WTC11 (cell line): ENCODE measurements at regions not wholly inside any gene's neighbourhood (a gene's known extent, or its start where the extent isn't known, plus 50 kb on each side); places are given as distances from the start of the nearest gene placed in this dataset.

Experiments used
- ATAC-seq: fragments of 200-7000 bp; cut with Tn5 transposase; 2 replicates; pipeline ENCODE4 v1.10.0; 2021; ENCODE audit warnings: mild to moderate bottlenecking, moderate library complexity
- CTCF ChIA-PET: fragments of 300-600 bp; sonication (Branson Sonifier 250); formaldehyde crosslinking; loops from one replicate; lab custom pipeline; 2021; ENCODE audit warnings: antibody characterized with exemption; lab: Charles Lee
- POLR2A ChIA-PET: fragments of 350-600 bp; sonication (Branson Sonifier 250); formaldehyde crosslinking; loops from one replicate; lab custom pipeline; 2021; ENCODE audit warnings: antibody characterized with exemption; lab: Charles Lee
- DNase-seq: peaks from one replicate; pipeline ENCODE4 v3.0.0; 2021; ENCODE audit warnings: low spot score
- H3K27ac Mint-ChIP-seq: 2 replicates; pipeline ENCODE4 v1.8.0; 2021; ENCODE audit warnings: mixed read lengths
- H3K27me3 Mint-ChIP-seq: 2 replicates; pipeline ENCODE4 v1.8.0; 2021; ENCODE audit warnings: low read depth, mild to moderate bottlenecking, moderate library complexity, mixed read lengths
- H3K36me3 Mint-ChIP-seq: 2 replicates; pipeline ENCODE4 v1.8.0; 2021; ENCODE audit warnings: mixed read lengths
- H3K4me1 Mint-ChIP-seq: 2 replicates; pipeline ENCODE4 v1.8.0; 2022; ENCODE audit warnings: mixed read lengths
- H3K4me3 Mint-ChIP-seq: 2 replicates; pipeline ENCODE4 v1.8.0; 2021; ENCODE audit warnings: mild to moderate bottlenecking, moderate library complexity, mixed read lengths
- H3K9me3 Mint-ChIP-seq: 2 replicates; pipeline ENCODE4 v1.8.0; 2021; ENCODE audit warnings: mixed read lengths
- ATF1 ChIP-seq: sonication (generic); formaldehyde crosslinking; IDR thresholded peaks from 2 replicates; pipeline ENCODE4 v1.8.1; 2023; ENCODE audit warnings: mild to moderate bottlenecking, moderate library complexity, missing genetic modification reagents
- ATF6 ChIP-seq: sonication (generic); formaldehyde crosslinking; IDR thresholded peaks from 2 replicates; pipeline ENCODE4 v1.8.1; 2023; ENCODE audit warnings: mild to moderate bottlenecking, missing genetic modification reagents
- CREM ChIP-seq: sonication (generic); formaldehyde crosslinking; IDR thresholded peaks from 2 replicates; pipeline ENCODE4 v1.8.1; 2022; ENCODE audit warnings: mild to moderate bottlenecking, missing genetic modification reagents, moderate library complexity
- EMX1 ChIP-seq: fragments of 250-450 bp; sonication (Bioruptor Pico); IDR thresholded peaks from 2 replicates; pipeline ENCODE4 v1.8.0; 2021; ENCODE audit warnings: mild to moderate bottlenecking
- IRF2 ChIP-seq: sonication (generic); formaldehyde crosslinking; IDR thresholded peaks from 2 replicates; pipeline ENCODE4 v1.8.0; 2022; ENCODE audit warnings: low read depth, missing genetic modification reagents, borderline replicate concordance
- KAT7 ChIP-seq: sonication (generic); formaldehyde crosslinking; IDR thresholded peaks from 2 replicates; pipeline ENCODE4 v1.8.1; 2023; ENCODE audit warnings: missing genetic modification reagents, mild to moderate bottlenecking, borderline replicate concordance
- OVOL2 ChIP-seq: fragments of 250-450 bp; sonication (Bioruptor Pico); IDR thresholded peaks from 2 replicates; pipeline ENCODE4 v1.9.0; 2021; ENCODE audit warnings: mild to moderate bottlenecking, borderline replicate concordance
- RELA ChIP-seq: sonication (generic); formaldehyde crosslinking; IDR thresholded peaks from 2 replicates; pipeline ENCODE4 v1.8.1; 2022; ENCODE audit warnings: missing genetic modification reagents, mild to moderate bottlenecking, borderline replicate concordance
- TEAD1 ChIP-seq: sonication (generic); formaldehyde crosslinking; IDR thresholded peaks from 2 replicates; pipeline ENCODE4 v1.8.0; 2022; ENCODE audit warnings: mild to moderate bottlenecking, missing genetic modification reagents
- TEAD4 ChIP-seq: sonication (generic); formaldehyde crosslinking; IDR thresholded peaks from 2 replicates; pipeline ENCODE4 v1.8.0; 2022; ENCODE audit warnings: mild to moderate bottlenecking, missing genetic modification reagents
- ZNF138 ChIP-seq: sonication (generic); formaldehyde crosslinking; conservative IDR thresholded peaks from 2 replicates; pipeline ENCODE4 v1.8.1; 2022; ENCODE audit warnings: mild to moderate bottlenecking, moderate library complexity, missing genetic modification reagents
- ZNF263 ChIP-seq: sonication (generic); formaldehyde crosslinking; IDR thresholded peaks from 2 replicates; pipeline ENCODE4 v1.8.1; 2022; ENCODE audit warnings: low read depth, mild to moderate bottlenecking, moderate library complexity, missing genetic modification reagents
- ZNF396 ChIP-seq: fragments of 250-450 bp; sonication (Bioruptor Pico); IDR thresholded peaks from 2 replicates; pipeline ENCODE4 v1.8.0; 2021; ENCODE audit warnings: mild to moderate bottlenecking, moderate library complexity, borderline replicate concordance
- ZNF423 ChIP-seq: fragments of 250-450 bp; sonication (Bioruptor Pico); IDR thresholded peaks from 2 replicates; pipeline ENCODE4 v2.1.2; 2022; ENCODE audit warnings: mild to moderate bottlenecking, moderate library complexity
- TF ChIP-seq, protein P1 (sequence below): sonication (generic); formaldehyde crosslinking; conservative IDR thresholded peaks from 2 replicates; pipeline ENCODE4 v1.8.1; 2023; ENCODE audit warnings: mild to moderate bottlenecking, low read depth, missing genetic modification reagents, moderate library complexity
- TF ChIP-seq, protein P2 (sequence below): sonication (generic); formaldehyde crosslinking; IDR thresholded peaks from 2 replicates; pipeline ENCODE4 v1.8.0; 2022; ENCODE audit warnings: mild to moderate bottlenecking, missing genetic modification reagents
- TF ChIP-seq, protein P3 (sequence below): fragments of 250-450 bp; sonication (Bioruptor Pico); IDR thresholded peaks from 2 replicates; pipeline ENCODE4 v1.9.0; 2021; ENCODE audit warnings: mild to moderate bottlenecking, borderline replicate concordance

DNA sequence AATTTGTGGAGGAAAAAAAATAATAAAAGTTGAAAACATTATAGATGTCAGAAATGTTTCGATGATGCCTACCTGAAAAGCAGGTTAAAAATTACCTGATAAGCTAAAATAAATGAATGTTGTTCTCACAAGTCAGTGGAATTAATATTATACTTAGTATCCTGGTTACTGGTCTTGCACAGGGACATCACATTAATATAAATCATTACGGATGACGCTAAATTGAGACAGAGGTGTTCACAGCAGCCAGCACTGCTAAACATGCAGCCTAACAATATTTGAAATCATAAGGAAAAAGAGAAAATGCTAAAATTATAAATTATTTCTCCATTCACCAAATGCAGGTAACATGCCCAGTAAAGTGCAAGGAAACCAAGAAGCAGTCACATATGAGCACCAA is 1130.0 kb downstream of the STPG2 start:
- no peak overlapping the region for H3K27ac Mint-ChIP-seq
- H3K36me3 Mint-ChIP-seq = no peaks in the 10 kb centered on the region
- CTCF ChIA-PET = no interaction called here

DNA sequence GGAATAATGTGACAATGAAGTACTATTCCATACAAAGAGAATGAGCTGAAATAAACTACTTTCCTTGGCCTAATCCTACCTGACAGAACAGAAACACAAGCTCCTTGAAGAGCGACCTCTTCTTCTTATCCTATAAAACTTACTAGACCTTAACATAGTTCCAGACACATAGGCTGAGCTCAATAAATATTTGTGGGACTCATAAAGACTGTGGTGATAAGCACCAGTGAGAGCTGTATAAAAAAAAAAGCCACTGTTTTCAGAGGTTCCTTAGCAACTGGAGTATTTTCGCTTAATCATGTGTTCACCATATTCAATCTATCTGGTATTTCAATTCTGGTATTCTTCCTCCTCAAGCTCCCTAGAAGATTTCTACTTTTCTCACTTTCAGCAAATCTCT is 1129.6 kb downstream of the STPG2 start:
- Mint-ChIP-seq H3K4me1 (peaks cover 7% of the 10 kb centered on the region), H3K27me3 (no peaks in the 10 kb centered on the region), H3K27ac (no peak overlapping the region), H3K4me3 (no peak overlapping the region), H3K36me3 (no peaks in the 10 kb centered on the region), H3K9me3 (no peaks in the 10 kb centered on the region)
- ChIA-PET CTCF (interaction anchor here (0.5 kb wide), 1 partner anchor 631 kb away, joined by 10 read pairs; no protein-coding TSS in a partner anchor), POLR2A (no interaction called here)
- DNase-seq (no peak), ATAC-seq (no peak)
- TF ChIP-seq IRF2 = no peak
- TF ChIP-seq ZNF423 (CRISPR knock-in tag) = no peak
- TF ChIP-seq ATF1 (CRISPR knock-in tag) = no peak
- TF ChIP-seq EMX1 (CRISPR knock-in tag) = no peak
- no peak for TF ChIP-seq KAT7 (CRISPR knock-in tag)
- no peak for TF ChIP-seq ATF6
- no peak for TF ChIP-seq ZNF138 (CRISPR knock-in tag)
- TF ChIP-seq, protein P1, sequence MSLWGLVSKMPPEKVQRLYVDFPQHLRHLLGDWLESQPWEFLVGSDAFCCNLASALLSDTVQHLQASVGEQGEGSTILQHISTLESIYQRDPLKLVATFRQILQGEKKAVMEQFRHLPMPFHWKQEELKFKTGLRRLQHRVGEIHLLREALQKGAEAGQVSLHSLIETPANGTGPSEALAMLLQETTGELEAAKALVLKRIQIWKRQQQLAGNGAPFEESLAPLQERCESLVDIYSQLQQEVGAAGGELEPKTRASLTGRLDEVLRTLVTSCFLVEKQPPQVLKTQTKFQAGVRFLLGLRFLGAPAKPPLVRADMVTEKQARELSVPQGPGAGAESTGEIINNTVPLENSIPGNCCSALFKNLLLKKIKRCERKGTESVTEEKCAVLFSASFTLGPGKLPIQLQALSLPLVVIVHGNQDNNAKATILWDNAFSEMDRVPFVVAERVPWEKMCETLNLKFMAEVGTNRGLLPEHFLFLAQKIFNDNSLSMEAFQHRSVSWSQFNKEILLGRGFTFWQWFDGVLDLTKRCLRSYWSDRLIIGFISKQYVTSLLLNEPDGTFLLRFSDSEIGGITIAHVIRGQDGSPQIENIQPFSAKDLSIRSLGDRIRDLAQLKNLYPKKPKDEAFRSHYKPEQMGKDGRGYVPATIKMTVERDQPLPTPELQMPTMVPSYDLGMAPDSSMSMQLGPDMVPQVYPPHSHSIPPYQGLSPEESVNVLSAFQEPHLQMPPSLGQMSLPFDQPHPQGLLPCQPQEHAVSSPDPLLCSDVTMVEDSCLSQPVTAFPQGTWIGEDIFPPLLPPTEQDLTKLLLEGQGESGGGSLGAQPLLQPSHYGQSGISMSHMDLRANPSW = no peak
- no peak for TF ChIP-seq TEAD4 (CRISPR knock-in tag)

More for the DNA sequence above, 1130.0 kb downstream of the STPG2 start:
- TF ChIP-seq TEAD1 (CRISPR knock-in tag) (no peak), OVOL2 (CRISPR knock-in tag) (no peak), ZNF263 (CRISPR knock-in tag) (no peak), ZNF396 (CRISPR knock-in tag) (no peak), KAT7 (CRISPR knock-in tag) (no peak), RELA (CRISPR knock-in tag) (no peak), CREM (CRISPR knock-in tag) (no peak)
- TF ChIP-seq, protein P2, sequence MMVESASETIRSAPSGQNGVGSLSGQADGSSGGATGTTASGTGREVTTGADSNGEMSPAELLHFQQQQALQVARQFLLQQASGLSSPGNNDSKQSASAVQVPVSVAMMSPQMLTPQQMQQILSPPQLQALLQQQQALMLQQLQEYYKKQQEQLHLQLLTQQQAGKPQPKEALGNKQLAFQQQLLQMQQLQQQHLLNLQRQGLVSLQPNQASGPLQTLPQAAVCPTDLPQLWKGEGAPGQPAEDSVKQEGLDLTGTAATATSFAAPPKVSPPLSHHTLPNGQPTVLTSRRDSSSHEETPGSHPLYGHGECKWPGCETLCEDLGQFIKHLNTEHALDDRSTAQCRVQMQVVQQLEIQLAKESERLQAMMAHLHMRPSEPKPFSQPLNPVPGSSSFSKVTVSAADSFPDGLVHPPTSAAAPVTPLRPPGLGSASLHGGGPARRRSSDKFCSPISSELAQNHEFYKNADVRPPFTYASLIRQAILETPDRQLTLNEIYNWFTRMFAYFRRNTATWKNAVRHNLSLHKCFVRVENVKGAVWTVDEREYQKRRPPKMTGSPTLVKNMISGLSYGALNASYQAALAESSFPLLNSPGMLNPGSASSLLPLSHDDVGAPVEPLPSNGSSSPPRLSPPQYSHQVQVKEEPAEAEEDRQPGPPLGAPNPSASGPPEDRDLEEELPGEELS = no peak
- TF ChIP-seq, protein P3, sequence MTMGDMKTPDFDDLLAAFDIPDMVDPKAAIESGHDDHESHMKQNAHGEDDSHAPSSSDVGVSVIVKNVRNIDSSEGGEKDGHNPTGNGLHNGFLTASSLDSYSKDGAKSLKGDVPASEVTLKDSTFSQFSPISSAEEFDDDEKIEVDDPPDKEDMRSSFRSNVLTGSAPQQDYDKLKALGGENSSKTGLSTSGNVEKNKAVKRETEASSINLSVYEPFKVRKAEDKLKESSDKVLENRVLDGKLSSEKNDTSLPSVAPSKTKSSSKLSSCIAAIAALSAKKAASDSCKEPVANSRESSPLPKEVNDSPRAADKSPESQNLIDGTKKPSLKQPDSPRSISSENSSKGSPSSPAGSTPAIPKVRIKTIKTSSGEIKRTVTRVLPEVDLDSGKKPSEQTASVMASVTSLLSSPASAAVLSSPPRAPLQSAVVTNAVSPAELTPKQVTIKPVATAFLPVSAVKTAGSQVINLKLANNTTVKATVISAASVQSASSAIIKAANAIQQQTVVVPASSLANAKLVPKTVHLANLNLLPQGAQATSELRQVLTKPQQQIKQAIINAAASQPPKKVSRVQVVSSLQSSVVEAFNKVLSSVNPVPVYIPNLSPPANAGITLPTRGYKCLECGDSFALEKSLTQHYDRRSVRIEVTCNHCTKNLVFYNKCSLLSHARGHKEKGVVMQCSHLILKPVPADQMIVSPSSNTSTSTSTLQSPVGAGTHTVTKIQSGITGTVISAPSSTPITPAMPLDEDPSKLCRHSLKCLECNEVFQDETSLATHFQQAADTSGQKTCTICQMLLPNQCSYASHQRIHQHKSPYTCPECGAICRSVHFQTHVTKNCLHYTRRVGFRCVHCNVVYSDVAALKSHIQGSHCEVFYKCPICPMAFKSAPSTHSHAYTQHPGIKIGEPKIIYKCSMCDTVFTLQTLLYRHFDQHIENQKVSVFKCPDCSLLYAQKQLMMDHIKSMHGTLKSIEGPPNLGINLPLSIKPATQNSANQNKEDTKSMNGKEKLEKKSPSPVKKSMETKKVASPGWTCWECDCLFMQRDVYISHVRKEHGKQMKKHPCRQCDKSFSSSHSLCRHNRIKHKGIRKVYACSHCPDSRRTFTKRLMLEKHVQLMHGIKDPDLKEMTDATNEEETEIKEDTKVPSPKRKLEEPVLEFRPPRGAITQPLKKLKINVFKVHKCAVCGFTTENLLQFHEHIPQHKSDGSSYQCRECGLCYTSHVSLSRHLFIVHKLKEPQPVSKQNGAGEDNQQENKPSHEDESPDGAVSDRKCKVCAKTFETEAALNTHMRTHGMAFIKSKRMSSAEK (CRISPR knock-in tag) = no peak
- TF ChIP-seq, all 79 proteins: peak for 0
- H3K4me1 Mint-ChIP-seq = peaks cover 10% of the 10 kb centered on the region
- POLR2A ChIA-PET = no interaction called here
- ATAC-seq (no peak), DNase-seq (no peak)
- no peak overlapping the region for H3K4me3 Mint-ChIP-seq
- H3K27me3 Mint-ChIP-seq = no peaks in the 10 kb centered on the region
- no peaks in the 10 kb centered on the region for H3K9me3 Mint-ChIP-seq
